HG03457 (cell line): ENCODE measurements at regions not wholly inside any gene's neighbourhood (a gene's known extent, or its start where the extent isn't known, plus 50 kb on each side); places are given as distances from the start of the nearest gene placed in this dataset.
"Not testable (repeated sequence)": the region's sequence is repeated elsewhere in the genome, so short reads cannot be mapped to it uniquely, and the experiment has no call there.

ENCODE experiments used
- ATAC-seq: cut with Tn5 transposase; IDR thresholded peaks from one replicate; pipeline ENCODE4 v1.9.1; 2021; ENCODE audit warnings: moderate number of reproducible peaks; ENCODE audit not compliant: unreplicated experiment

DNA sequence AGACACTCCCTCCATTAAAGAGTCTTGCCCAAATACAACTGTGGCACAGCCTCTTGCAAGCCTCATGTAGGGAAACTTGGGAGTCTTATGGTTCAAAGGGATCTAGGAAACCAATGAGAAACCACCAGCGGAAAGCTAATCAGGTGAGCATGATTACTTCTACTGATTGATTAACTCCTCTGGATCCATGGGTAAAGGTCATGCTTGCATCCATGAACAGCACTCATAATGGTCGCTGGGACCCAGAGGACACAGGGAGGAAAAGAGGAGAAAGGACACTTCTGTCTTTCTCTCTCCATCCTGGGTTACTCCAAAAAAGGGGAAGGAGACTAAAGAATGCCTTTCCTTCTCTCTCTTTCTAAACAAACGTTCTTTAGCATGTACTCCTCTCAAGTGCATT is 1397.2 kb downstream of the LRFN5 start:
- ATAC-seq: no peak

DNA sequence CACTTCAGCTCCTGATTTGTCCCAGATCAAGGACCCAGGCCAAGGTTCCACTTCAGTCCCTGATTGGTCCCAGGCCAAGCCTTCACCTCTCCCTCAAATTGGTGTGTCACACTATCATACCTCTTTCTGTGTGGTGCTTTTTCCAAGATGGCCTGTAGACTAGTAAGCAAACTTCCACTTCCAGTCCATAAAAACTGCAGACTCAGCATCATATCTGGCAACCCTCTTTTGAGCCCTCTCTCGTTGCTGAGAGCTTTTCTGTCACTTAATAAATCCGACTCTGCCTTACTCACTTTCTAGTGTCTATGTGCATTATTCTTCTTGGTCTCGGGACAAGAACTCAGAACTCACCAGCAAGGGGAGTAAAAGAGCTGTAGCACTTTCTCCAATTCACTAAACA is 1395.1 kb downstream of the LRFN5 start:
- no peak for ATAC-seq

DNA sequence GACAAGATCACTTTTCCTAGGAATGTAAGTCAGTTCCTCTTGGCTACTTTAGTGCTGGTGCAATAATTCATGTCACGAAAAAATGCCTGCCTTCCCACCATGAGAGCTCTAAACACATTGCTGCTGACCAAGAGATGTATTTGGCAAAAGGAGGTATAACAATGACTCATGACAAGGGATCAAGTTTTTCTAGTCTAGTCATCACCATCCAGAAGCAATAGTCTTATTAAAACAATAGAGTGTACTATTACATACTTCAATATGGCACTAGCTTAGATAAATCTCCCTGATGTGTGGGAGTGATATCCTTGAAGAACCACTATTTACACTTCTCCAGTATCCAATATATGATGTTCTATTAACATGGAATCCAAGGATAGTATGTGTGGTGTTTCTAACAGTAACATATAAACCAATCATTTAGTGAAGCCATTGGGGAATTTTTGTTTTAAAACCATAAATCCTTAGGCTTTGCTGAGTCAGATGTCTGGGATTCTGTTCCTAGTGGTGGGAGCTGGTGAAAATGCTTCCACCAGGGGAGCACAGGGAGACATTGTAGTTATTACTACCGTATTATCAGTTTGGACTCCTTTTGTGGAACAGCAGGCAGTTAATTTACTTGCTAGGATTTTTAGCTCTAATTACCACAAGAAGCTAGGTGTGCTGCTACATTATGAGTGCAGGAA is 1387.5 kb downstream of the LRFN5 start:
- no peak for ATAC-seq

DNA sequence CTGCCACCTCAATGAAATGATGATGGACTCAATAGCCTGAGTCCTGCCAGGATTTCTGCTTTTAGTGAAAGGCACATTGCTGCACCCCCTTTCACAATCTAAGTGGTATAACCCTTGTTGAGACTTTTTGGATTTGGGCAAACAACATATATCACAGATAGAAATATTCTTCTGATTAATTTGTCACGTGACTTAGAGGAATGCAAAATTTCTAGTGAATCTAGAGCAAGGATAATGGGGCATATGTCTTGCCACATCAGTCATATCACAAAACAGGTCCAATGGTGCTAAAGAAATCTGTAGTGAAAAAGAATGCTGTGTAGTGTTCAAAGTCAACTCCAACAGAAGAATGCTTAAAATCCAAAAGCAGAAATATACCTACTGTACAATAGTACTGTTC is 1386.3 kb downstream of the LRFN5 start:
- no peak for ATAC-seq

DNA sequence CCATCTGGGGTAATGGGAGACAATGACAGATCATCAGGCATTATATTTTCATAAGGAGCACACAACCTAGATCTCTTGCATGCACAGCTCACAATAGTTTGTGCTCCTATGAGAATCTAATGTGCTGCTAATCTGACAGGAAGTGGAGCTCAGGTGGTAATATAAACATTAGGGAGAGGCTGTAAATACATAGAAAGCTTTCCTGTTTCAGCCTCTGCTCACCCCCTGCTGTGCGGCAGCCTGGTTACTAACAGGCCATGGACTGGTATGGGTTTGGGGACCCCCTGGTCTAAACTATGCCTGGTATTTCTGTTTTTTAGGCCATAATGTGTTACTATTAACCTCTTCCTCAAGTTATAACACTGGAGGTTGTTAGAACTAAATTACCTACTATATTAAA is 1373.7 kb downstream of the LRFN5 start:
- no peak for ATAC-seq

DNA sequence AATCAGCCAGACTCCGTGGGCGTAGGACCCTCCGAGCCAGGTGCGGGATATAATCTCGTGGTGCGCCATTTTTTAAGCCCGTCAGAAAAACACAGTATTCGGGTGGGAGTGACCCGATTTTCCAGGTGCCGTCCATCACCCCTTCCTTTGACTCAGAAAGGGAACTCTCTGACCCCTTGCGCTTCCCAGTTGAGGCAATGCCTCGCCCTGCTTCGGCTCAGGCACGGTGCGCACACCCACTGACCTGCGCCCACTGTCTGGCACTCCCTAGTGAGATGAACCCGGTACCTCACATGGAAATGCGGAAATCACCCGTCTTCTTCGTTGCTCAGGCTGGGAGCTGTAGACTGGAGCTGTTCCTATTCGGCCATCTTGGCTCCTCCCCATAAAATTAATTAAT is 1366.5 kb downstream of the LRFN5 start:
- not testable (repeated sequence) for ATAC-seq

DNA sequence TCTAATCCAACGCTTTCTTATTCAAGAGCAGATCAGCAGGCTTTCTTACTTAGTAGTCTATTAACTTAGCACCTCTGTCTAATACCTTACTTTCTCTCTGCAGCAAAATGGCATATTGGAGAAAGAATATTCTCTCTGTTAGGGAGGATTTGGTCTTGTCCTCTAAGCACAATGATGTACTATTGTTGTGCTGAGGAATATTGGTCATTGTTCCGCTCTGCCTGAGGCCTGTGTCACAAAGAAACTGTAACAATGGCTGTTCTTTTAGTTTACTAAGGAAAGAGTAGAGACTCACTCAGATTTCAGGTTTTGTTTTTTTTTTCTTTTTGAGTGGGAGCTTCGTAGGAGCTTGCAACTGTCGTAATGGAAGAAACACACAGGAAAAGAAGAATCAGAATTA is 1358.8 kb downstream of the LRFN5 start:
- no peak for ATAC-seq

DNA sequence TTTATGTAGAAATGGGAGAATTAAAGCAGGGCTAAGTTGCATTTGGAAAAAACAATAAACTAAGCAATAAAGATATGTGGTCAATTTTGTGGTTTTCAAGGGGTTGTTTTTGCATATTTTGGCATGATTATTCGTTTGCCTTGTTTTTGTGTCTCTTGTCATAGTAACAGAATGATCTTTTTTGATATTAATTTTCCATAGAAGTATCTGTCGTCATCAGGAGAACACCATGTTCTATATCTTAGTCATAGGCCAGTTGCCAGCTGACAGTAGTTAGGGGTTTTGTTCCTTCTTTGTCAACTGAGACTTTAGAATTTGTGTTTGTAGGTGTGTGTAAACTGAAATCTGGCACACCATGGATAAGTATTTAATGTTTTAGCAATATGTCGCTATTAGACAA is 1354.8 kb downstream of the LRFN5 start:
- ATAC-seq: no peak

DNA sequence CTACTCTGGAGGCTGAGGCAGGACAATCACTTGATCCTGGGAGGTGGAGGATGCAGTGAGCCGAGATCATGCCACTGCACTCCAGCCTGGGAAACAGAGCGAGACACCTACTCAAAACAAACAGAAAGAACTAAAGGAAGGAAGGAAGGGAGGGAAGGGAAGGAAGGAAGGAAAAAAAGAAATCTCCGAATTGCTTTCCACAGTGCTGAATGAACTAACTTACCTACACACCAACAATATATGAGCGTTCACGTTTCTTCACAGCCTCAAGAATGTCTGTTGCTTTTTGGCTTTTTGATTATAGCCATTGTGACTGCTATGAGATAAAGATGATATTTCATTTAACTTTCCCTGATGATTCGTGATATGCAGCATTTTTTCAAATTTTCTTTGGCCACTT is 1343.7 kb downstream of the LRFN5 start:
- ATAC-seq: no peak

DNA sequence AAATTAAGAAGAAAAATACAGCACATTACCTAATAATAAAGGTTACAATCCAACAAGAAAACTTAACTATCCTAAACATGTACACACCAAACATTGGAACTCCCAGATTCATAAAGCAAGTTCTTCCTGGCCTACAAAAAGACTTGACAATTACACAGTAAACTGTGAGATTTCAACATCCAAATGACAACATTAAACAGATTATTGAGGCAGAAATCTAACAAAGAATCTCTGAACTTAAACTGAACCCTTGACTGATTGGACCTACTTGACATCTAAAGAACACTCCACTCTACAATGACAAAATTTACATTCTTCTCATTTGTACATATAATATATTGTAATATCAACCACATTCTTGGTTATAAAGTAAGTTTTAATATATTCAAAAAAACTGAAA is 1341.3 kb downstream of the LRFN5 start:
- no peak for ATAC-seq

DNA sequence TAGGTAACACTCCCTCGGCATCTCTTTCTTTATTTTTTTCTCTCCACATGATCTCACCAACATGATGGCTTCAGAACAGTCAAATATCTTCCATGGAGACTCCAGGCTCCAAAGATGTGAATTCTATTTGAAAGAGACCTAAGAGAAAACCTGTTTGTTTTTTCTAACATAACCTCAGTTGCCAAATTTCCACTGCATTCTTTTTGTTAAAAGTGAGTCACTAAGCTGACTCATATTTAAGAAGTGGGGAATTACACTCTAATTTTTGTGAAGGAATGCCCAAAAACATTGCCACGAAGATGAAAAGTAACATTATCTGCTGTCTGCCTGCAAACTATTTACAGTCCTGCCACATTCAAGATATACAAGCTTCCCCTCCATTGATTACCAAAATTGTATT is 1337.6 kb downstream of the LRFN5 start:
- ATAC-seq: no peak

DNA sequence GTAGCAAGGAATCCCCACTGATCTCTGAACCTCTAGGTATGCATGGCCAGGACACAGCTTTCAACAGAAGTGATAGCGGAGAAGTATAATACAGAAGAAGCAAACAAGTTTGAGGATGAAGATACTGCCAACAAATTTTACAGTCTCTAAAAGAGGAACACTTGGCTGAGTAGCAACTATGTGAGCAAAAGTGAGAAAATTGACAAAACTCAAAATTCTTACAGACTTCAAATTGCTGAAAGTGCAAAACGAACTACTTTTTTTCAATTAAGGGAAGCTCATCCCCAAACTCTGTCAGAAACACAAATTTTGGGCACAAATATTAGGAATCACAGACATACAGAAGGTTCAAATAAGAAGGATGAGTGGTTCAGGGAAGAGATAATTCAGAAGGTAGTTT is 1324.6 kb downstream of the LRFN5 start:
- ATAC-seq: no peak

DNA sequence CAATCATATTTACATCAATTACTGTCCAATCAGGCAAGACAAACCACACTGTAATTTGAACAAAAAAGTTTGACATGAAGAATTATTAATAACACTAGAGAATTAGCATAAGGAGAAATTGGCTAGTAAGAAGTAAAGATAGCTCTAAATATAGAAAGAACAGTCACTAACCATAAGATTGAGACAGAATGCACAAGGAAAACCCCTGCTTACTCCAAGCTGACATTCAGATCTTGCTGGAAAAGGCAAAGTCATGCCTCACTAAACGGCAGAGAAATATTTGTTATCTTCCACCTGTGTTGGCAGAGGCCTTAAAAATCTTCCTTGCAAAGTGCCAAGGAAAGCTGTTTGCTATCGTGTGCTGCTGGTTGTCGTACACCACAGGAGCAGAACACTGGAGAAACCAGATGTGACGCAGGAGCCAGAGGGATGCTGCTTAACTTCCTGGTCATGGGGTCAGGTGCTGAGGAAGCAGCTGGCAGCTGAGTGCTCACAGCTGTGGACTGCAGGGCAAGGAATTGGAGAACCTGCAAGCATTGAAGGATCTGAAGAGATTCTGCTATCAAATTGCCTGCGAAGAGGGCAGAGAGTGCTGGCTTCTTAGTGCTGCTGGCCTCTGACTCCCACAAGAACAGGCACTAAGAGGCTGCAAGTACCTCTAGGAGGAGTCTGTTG is 1323.3 kb downstream of the LRFN5 start:
- no peak for ATAC-seq

DNA sequence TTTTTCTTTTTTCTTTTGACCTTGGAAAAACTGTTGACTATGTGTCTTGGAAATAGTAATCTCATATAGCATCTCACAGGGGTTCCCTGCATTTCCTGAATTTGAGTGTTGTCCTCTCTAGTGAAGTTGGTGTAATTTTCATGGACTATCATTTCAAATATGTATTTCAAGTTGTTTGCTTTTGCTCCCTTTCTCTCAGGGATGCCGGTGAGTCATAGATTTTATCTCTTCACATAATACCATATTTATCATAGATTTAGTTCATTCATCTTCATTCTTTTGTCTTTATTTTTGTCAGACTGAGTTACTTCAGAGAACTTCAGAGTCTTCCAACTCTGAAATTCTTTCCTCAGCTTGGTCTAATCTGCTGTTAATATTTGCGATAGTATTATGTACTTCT is 1320.6 kb downstream of the LRFN5 start:
- ATAC-seq: no peak

DNA sequence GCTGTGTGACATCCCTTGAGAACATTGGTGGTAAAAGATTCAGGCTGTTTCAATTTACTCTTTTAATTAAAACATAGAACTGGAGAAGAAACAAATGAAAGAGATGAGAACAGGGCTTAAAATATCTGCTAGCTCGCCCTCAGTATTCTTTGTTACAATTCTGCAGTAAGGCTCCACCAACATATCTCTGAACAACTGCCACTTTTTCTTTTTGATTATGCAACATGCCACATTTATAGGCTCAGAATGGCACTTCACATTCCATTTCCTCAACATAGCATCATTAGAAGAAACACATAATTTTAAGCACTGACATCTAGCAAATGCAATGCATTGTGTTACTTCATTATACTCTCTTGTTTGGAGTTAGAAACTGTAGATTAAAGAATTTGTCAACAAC is 1315.2 kb downstream of the LRFN5 start:
- ATAC-seq: no peak

DNA sequence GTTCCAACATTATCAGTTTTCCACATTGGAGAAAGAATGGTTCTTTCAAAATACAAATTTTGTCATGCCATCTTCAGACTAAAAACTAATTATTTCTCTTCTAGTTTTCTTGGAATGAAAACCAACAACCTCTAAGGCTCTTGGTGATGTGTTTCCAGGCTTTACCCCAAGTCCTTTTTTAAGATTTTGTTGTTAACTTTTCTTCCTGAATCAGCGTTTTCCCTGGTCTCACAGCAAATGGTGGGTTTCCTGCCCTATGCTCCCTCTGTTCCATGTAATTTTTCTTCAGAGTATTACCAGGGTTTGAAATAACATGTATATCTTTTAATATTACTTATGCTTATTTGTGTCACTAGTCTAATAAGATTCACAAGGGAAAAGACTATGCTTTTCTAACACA is 1311.9 kb downstream of the LRFN5 start:
- no peak for ATAC-seq

DNA sequence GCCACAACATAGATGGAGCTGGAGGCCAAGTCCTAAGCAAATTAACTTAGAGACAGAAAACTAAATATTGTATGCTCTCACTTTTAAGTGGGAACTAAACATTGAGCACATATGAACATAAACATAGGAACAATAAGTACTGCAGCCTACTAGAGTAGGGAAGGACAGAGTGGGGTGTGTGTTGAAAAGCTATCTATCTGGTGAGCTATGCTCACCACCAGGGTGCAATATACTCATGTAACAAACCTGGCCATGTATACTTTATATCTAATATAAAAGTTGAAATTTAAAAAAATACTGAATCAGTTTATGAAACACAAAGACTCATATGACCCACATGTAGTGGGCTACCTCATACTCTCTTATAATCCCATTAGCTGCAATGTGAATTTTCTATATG is 1305.0 kb downstream of the LRFN5 start:
- no peak for ATAC-seq

DNA sequence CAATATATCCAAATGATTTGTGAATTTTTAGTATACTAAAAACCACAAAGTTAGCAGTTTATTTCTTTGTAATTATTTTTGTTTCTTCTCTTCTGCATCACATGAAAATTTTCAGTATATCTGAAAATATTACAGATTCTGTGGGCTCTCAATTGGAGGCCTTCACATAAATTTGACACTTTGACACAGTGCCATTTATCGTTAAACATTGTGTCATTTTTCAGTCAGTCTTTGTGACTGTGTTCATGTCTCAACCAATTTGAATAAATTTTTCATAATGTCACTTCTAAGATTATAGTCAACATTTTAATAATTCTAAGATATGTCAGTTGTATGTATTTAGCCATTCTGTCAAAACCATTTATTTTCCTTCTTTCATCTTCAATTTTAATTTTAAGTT is 1303.0 kb downstream of the LRFN5 start:
- ATAC-seq: no peak

DNA sequence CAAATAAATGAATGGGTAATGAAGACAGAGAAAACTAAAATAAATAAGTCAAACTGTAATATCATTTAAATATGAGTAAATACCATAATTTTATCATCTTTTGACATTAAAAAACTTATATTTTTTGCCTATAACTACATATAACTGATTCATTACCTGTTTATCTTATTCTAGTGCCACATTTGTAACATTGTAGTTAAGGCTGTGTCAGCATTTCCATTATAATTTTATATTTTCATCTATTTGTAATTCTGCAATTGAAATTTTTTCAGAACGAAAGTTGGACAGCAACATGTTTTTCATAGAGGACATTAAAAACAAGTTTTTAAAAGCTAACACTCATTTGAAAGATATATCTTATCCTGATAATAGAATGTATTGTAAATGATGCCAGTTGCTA is 1286.5 kb downstream of the LRFN5 start:
- no peak for ATAC-seq

DNA sequence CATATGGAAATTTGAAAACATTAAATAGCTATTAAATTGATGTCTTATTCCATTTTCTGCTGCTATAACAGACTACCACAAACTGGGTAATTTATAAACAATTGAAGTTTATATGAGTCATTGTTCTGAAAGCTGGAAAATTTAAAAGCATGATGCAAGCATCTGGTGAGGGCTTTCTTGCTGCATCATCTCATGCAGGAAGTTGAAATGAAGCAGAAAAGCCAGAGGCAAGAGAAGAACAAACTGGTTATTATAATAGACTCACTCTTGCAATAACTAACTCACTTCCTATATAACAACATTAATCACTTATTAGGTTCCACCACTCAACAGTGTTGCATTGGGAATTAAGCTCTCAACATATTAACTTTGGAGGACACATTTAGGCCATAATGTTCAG is 1277.4 kb downstream of the LRFN5 start:
- ATAC-seq: no peak

DNA sequence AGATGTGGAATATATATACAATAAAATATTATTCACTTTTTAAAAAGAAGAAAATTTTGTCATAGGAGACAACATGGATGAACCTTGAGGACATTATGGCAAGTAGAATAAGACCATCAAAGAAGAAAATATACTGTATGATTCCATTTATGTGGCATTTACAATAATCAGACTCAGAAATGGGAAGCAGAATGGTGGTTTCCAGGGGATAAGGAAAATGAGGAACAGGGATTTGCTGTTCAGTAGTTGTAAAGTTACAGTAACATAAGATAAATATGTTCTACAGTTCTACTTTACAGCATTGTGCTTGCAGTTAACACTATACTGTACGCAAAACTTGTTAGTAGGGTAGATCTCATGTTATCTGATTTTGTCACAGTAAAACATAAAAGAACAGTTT is 1271.0 kb downstream of the LRFN5 start:
- ATAC-seq: no peak

DNA sequence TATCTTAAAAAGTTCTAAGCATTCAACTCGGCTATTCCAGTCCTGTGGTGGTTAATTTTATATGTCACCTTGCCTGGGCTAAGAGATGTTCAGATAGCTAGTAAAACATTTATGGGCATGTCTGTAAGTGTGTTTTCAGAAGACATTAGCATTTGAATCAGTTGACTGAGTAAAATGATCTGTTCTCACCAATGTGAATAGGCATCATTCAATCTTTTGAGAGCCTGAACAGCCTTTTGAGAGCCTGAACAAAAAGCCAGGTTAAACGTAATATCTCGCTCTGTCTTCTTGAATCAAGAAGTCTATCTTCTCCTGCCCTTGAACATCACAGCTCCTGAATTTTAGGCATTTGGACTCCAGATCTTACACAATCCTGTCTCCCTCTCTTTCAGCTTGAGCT is 1266.1 kb downstream of the LRFN5 start:
- no peak for ATAC-seq

DNA sequence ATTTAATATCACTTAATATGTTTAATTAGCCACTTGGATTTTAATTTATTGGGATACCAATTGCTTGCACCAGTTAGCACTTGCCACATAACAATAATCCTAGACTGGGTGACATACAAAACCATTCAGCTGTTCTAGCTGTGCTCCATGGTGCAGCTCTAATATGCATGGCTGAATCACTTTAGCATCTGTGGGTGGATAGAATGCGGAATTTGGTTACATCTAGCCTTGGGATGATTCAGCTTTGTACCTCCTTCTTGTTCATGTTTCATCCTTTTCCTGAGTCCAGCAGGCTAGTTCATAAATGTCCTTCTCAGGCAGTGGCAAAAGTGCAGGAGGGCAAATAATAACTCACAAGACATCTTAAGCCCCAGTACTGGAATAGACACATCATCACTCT is 1263.0 kb downstream of the LRFN5 start:
- no peak for ATAC-seq
